GM19238 (cell line): ENCODE measurements at regions not wholly inside any gene's neighbourhood (a gene's known extent, or its start where the extent isn't known, plus 50 kb on each side); places are given as distances from the start of the nearest gene placed in this dataset.
"Not testable (repeated sequence)": the region's sequence is repeated elsewhere in the genome, so short reads cannot be mapped to it uniquely, and the experiment has no call there.

ENCODE experiments used
- DNase-seq: peaks from one replicate; pipeline ENCODE4 v3.0.0; 2011; ENCODE audit warnings: low spot score; ENCODE audit not compliant: insufficient read length

DNA sequence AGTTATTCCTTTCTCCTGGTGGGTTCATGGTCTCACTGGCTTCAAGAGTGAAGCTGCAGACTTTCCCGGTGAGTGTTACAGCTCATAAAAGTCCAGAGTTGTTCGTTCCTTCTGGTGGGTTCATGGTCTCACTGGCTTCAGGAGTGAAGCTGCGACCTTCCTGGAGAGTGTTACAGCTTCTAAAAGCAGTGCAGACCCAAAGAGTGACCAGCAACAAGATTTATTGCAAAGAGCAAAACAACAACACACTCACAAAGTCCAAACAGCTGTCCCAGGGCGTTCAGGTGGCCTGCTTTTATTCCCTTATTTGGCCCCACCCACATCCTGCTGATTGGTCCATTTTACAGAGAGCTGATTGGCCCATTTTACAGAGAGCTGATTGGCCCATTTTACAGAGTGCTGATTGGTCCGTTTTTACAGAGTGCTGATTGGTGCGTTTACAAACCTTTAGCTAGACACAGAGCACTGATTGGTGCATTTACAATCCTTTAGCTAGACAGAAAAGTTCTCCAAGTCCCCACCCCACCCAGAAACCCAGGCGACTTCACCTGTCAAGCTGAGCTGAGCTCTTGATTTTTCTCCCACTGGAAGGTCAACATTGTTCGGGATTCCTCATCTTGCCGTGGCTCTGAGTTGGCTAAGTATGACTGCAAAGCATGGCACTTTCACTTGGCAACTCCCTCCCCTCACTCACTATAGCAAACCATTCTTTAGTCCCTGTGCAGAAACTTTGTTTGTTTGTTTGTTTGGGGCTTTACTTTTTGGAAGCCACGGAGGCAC, 87.3 kb upstream of the EEPD1 start:
- DNase-seq = not testable (repeated sequence)

DNA sequence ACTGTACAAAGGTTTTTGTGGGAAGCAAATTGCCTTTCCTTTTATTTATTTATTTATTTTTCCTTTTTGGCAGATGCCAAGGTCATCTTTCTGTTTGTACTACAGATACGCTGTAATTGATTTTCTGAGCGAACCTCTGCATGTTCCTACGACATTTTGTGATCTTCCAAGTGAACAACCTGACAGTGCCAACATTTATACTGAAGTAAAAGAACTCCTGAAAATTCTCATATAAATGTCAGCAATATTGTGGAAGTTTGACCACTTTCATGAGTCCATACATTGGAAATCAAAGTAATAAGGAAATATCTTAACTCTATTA, 86.8 kb upstream of the EEPD1 start:
- DNase-seq = no peak

DNA sequence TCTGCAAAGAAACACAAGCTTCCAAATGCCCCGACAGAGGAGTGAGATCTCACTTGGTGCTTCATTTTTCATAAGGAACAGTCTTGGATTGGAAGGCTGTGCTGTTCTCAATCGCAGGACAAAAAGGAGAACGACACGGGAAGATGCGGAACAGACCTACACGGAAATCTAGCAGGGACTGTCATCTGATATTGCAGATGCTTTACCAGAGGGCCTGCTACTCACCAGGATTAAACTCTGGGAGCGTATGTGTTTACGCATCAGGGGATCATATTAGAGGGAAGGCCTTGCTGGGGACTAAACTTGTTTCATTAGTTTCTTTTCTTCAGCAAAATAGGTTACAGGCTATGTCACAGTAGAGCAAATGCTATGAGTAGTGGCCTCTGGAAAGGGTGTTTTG, 82.8 kb upstream of the EEPD1 start:
- DNase-seq = no peak

DNA sequence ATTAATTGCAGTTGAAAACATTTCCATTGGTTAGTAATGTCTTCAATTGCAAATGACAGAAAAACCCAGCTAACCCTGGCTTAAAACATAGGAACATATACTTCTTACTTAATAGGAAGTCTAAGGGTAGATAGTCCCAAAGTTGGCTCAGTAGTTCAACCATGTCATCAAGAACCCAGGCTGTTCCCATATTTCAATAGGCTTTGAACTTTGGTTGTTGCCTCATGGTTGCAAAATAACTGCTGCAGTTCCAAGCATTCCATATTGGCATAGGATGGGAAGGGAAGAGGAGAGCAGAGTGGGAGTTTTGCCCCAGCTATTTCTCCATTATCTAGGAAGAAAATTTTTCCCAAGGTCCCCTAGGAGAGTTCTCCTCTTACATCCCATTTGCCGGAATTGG, 81.4 kb upstream of the EEPD1 start:
- no peak for DNase-seq

DNA sequence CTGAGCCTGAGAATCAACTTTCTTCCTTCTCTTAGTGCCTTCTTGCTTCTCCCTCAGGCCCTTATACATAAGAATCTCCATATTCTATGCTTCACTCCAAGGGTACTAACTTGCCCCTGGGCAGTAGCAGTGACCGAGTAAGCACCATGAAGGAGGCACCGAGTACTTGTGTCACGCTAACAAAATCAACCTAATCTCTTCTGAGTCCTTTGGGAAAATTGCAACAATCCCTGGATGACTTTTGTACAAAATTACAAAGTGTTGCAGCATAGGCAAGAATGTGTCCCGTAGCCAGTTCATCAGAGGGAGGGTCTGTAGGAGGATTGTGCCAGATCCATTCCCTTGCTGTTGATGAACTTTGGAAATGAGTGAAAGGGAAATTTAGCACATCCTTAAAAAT, 80.4 kb upstream of the EEPD1 start:
- DNase-seq = no peak

DNA sequence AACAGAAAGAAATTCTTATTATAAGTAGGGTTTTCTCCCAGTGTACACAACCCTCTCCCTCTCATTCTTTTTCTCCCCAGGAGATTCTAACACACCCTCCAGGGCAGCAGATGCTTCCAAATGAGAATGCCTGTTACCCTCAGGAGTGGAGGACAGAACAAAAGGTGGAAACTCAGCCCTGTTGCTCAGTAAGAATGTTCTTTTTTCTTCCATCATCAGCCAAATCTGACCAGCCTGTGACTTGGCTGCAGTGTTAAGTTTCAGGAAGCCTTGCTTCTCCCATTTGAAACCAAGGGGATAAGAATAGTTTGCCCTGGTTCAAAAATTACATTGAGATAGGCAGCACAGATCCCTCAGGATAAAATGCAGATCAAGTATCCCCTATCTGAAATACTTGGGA, 77.5 kb upstream of the EEPD1 start:
- DNase-seq = no peak

DNA sequence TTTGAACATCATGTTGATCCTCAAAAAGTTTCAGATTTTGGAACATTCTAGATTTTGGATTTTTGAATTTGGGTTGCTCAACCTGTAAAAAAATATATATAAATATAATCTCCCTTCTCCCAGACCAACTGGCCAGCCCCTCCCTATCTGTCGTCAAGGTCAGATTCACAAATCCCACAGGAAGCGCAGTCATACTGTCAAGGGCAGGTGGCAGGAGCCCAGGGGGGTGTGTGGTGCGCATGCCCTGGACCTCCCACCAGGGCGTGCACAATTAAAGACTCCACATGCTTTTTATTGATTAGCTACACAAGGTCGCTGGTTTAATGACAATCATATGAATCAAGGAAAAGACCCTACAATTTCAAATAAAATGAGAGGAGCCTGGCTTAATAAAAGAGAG, 77.0 kb upstream of the EEPD1 start:
- DNase-seq = no peak

DNA sequence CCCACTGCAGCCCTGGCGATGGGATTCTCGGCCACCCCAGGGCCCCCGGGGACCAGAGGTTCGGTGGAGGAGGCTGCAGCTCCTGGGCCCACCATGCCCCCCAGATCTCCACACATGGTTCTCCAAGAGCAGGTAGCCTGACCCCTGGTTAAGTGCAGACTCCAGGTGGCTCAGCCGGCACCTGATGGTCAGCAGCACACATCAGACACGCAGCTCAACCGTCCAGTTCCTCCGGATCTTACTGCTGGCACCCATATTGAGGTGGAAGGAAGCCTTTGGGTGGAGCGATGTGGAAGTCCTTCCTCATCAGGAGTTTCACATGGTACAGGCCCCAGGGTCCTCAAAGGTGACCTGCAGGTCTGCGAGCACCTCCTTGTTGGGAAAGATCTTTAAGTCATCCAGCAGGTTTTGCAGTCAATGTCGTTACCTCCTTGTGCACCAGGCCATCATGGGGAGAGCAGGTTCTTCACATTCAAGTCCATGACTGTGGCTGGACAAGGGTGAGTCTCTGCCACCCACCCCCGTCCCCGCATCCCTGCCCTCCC, 74.2 kb upstream of the EEPD1 start:
- DNase-seq = no peak

DNA sequence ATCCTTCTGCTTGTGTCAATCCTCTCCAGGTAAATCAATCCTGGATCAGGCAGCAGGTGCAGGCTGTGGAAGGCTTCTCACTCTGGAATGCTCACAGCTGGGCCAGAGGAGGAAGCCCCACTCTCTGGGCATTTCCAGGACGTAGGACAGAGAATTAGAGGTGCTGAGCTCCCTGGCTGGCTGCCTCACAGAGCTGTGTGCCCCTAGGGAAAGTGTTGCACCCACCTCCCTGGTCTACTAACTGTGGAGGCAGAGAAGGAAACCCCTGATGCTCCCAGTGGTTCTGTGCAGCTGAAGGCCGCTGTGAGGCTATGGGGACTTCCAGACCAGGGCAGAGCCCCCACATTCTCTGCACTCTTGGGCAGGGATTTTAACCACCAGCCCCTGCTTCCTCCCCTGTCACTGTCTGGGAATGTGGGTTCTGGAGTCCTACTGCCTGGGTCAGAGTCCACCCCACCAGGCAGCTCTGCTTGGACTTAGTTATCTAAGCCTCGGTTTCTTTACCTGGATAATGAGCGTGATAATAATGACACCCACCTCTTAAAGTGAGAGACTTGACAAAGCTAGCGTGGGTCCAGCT, 73.5 kb upstream of the EEPD1 start:
- DNase-seq = no peak

DNA sequence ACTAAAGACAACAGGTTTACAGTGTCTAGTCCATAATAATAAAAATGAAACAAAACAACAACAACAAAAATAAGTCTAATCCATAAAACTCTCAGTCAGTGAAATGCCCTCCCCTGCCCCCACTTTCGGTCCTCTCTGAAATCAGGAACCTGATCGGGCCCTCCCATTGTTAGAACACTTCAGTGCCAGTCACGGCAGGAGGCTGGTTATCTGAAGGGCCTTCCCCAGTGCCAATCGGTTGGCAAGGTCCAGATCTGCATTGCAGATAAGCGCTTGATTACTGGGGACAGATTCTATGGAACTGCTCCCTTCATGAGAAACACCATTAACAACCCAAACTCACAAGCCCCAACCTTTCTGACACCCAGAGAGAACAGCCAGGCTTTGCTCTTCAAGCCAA, 72.2 kb upstream of the EEPD1 start:
- no peak for DNase-seq

DNA sequence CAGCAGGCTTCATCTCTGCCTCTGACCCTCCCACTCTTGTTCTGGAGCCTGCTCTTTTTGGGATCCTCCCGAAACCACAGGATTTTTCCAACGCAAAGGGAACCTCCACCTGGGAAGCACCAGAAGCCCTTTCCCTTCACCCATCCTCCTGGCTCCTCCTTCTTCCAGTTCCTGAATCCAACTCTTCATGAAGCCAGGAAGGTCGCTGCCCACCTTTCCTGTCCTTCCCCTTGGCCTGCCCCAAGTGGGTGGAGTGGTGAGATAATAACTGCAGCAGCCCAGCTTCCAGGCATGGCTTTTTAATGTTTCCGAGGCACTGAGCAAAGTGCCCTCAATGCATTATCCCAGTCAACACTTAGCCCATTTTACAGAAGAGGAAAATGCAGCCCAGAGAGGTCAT, 70.8 kb upstream of the EEPD1 start:
- DNase-seq = no peak

DNA sequence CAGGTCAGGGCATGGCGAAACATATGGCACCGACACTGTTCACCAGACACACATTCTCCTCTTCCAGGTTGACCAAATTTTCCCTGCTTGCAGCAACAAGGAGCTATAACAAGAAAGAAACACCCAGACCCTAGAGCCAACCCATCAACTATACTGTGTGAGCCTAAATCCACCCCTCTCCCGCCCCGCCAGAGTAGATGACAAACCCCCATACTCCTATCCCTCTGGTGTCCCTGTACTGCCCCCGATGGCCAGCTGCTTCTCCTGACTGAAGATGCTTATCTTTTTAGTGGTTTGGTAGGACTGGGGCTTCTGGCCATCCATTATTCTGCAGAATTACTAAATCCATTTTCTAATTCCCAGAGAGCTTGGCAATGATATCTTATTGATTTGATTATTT, 70.1 kb upstream of the EEPD1 start:
- no peak for DNase-seq

DNA sequence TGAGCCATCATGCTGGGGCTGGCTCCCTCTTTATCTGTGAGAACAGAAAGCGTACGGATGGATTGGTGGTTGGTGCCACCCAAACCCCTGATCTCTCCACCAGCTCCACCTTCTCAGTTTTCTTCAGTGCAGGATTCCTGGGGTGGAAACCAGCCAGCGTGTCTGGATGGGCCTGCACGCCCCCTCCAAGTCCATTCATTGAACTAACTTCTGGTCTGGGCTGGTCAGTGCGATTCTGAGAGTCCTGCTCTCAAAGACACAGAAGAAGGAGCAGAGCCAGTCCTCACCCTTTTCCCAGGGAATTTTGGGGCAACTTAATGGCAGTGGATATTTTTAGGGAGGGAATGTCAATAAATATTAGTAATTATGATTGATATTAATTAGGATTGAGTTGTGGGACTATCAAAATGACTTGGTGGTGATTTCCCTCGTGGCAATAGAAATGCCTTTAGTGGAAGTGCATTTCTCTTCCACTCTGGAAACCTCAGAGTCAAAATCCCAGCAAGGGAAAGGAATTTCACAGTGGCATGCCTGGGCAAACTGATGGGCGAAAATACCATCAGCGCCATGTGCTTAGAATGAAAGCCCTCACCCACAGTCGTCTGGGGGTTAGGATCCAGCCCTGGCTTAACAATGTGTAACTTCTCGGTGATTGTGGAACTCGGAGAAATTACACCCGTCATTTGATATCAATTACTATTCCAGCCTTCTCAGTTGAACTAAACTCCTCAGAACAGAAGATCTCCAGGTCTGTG, 69.3 kb upstream of the EEPD1 start:
- no peak for DNase-seq

DNA sequence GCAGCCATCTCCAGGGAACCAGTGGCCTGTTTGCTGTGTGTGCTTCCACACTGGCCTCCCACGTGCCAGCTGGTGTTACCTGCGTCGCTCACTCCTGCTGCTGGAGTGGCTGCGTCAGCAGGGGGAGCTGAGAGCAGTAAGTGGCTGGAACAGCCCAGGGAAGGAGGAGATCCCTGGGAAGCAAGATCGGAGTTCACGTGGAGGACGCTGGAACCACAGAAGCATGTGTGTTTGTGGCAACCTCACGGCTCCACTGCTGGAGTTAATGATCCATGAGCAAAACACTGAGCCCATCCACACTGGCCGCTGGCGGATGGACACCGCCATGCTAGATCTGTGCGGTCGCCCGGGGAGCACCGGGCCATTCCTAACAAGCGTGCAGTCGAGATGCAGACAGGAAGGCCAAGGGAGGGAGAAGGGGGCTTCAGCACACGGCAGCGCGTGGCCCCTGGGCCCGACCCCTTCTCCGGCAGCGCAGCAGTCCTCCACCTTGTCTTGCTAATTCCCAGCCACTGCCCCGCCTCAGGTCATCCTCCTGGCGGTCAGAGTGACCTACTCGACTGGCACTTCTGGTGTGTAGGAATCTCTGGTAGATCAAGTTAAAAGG, 68.5 kb upstream of the EEPD1 start:
- no peak for DNase-seq

DNA sequence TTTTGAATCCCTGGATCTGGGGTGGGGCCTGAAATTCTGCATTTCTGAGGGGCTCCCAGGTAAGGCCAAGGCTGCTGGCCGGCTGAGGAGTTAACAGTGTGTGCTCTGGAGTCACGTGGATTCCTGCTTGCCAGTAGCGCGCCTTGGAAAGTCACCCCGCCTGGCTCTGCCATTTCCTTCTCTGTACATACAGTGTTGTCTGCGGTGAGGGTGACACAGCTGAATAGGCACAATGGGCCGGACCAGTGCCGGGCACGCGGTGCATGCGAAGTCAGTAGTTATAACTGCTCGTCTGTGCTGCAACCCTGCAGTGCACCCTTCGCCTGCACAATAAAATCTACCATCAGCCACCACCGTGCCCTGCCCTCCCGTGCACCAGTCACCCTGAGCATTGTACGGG, 68.0 kb upstream of the EEPD1 start:
- DNase-seq = no peak

DNA sequence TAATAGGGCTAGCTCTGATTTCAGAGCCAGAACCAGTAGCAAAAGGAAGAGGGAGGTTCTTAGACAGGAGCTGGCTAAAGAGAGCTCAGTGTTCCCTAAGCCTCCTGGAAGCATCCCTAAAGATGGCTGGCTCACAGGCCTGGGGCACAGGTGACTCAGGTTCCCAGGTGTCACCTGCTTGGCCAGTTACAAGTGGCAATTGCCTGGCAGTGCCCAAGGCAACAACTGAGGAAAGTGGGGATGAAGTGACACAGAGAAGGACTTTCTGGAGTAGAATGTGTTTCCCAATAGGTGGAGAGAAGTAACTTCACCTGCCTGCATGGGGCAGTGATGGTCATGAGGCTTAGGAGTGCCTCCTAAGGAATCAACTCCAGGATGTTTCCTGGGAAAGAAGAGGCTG, 66.5 kb upstream of the EEPD1 start:
- DNase-seq = no peak

DNA sequence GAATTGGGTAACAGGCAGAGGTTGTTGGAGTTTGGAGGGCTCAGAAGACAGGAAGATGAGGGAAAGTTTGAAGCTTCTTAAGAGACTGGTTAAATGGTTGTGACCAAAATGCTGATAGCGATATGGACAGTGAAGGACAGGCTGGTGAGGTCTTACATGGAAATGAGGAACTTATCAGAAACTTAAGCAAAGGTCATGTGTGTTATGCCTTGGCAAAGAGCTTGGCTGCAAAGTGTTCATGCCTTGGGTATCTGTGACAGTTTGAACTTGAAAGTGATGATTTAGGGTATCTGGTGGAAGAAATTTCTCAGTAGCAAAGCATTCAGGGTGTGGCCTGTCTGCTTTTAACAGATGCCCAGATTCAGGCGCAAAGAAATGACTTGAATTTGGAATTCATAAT, 64.5 kb upstream of the EEPD1 start:
- no peak for DNase-seq

DNA sequence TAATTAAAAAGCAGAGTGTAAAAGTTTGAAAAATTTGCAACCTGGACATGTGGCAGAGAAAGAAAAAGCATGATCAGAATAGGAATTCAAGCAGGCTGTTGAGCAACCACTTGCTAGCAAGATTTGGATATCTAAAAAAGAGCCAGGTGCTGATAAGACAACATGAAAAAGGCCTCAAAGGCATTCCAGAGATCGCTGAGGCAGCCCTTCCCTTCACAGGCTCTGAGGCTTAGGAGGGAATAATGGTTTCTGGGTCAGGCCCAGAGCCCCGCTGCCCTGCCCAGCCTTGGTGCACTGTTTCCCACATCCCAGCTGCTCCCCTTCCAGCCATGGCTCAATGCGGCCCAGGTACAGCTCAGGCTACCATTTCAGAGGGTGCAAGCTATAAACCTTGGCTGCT, 64.1 kb upstream of the EEPD1 start:
- DNase-seq = no peak

DNA sequence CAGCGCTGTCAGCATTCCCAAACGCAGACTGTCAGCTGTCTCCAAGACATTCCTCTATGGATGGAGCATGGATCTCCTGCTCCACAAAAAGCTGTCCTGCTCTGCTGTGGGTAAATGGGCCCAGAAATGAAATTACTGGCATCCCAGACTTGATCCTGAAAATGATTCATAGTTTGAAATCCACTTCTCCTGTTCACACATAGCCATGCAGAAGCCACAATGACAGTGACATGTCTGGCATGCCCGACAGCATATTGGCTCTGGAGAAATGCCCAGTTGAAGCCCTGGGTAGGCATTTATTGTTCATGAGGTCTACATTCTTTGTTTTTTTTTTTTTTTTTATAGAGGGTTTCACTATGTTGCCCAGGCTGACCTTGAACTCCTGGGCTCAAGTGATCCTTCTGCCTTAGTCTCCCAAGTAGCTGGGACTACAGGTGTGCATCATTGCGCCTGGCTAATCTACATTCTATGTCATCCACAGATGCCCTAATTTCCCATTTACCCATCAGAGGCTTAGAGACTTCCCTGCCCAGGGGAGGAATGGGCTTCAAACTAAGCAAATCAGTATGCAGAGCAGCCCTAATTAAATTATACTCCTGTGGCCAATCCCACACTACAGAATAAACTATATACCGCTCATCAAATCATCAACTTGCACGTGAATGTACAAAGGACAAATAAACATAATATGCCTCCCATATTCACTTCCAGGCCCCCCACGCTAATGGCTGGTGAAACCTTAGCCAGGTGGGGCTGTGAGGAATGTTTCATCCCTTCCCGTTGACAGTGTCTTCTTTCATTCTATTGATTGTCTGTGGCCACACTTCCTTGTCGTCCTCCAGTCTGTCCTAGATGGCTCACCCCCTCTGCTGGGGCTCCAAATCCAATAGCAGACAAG, 61.8 kb upstream of the EEPD1 start:
- DNase-seq = no peak

DNA sequence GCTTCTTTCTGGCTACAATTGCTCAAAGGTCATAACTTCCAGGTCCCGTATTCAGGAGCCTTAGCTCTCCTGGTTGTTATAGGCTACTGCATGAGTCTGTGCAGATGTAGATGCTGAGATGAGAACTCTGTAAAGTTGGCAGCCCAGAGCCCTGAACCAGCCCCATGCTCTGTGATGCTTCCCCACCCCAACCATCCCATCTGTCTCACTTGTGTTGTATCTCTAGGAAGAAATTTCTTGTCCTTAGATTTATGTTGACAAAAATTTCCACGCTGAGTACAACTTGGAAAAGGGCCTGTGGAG, 61.2 kb upstream of the EEPD1 start:
- no peak for DNase-seq

DNA sequence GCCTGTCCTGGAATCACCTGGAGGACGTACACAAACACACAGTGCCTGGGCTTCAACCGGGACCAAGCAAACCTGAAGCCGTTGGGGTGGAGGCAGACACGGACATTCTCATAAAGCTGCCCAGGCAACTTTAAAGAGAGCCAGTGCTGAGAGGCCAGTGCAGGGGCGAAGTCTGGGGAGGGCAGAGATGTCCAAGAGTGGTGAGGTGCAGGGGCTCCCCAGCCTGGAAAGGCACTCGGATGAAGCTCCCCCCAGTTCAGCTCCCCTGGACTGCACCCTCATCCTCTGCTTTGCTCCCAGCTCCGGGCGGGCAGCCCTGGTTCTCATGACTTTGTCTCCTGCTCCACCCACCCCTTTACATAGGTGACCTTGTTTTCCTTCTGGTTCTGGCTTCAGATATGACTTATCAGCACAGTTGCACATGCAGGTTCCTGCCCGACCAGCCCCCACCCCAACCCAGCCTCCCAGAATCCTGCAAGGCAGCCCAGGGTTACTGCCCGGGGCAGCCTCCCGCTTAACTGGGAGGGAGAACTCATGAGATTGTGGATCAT, 60.8 kb upstream of the EEPD1 start:
- no peak for DNase-seq
